GM19238 (cell line): ENCODE measurements at regions not wholly inside any gene's neighbourhood (a gene's known extent, or its start where the extent isn't known, plus 50 kb on each side); places are given as distances from the start of the nearest gene placed in this dataset.
"Not testable (repeated sequence)": the region's sequence is repeated elsewhere in the genome, so short reads cannot be mapped to it uniquely, and the experiment has no call there.

Source experiments
- DNase-seq: peaks from one replicate; pipeline ENCODE4 v3.0.0; 2011; ENCODE audit warnings: low spot score; ENCODE audit not compliant: insufficient read length

GRCh38 chr3:13228169-13228568 is 154.9 kb upstream of the IQSEC1 start:
- not testable (repeated sequence) for DNase-seq

DNA sequence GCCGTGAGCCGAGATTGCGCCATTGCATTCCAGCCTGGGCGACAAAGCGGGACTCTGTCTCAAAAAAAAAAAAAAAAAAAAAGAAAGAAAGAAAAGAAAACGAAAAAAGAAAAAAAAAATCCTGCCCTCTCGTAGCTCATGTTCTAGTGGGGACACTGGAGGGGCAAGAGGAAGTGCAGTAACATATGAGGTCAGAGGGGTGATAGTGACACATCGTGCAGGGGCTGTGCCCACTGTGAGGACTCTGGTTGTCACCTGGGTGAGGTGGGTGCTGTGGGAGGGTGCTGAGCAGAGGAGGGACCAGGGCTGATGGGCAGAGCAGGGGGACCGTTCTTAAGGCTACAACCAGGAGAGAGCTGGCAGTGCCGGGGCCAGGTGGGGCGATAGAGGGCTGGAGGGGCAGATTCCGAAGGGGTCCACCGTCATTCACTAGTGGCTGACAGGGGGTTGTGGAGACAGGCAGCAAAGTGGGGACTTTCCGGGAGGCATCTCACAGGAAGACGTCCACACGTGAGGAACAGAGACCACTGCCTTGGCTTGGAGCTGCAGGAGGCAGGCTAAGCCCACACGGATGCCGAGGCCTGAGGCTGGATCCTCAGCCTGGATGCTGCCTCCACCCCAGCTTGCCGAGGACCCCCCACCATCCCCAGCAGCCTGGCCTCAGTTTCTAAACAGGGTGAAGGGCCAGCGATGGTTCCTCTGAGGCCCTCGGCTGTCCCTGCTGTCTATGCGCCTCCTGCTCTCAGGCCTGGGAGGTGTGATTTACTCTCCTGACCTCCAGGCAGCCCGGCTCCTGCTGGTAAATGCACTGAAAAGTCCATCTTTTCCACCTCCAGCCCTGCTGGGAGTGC is 154.3 kb upstream of the IQSEC1 start:
- DNase-seq: no peak

- DNase-seq: no peak
Measured at GRCh38 chr3:13224967-13225366, 151.7 kb upstream of the IQSEC1 start.

DNA sequence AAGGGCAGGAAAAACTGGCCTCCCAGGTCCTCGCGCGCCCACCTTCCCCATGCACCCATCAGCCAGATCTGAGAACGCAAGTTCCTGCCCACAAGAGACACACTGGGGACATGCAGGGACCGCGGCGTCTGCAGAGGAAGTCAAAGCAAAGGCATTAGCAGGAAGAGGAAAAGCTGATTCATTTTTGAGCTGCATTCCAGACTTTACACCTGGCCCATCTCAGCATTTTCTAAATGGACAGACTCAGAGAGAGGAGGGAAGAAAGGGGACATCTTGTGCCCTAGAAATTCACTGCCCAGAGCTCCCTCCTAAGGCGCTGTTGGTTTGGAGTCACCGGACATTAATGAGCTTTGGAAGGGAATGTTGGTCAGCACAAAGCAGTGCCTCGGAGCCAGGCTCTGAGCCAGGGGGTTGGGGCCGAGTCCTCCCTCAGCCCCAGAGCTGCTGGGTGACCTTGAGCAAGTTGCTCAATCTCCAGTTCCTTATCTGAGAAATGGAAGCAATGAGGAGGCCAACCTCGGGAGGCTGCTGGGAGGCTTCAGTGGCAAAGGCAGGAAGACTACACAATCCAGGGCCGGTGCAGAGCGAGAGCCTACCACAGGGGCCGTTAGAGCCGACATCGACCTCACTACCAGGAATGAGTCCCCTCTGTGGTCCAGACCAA is 150.5 kb upstream of the IQSEC1 start:
- no peak for DNase-seq

DNA sequence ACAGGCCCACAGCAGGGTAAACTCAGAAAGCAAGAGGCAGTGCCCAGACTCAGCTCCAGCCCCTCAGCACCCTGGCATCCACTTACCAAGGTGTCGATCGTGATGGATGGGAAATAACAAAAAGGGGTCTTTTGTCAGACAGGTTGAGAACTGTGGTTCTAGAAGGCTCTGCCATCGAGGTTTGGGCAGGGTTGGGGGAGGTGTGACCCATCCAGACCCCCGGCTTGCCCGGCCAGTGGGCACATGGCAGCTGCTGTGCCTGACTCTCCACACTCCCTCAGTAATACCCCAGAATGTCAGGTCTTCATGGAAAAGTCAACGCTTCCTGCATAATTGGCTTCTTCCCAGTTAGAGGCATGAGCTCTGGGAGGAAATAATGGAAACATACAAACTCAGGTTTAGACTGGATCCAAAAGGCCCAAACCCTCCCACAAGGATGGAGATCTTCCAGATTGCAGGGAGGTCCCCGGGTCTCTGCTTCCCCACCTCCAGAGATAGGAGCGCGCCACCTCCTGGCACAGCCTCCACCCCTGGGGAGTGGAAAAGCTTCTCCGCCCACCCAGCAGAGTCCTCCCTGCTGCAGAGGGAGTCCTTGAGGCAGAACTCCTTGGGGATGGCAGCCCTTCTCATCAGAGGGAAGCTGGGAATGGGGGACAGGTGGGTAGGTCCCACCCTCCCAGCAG is 149.8 kb upstream of the IQSEC1 start:
- DNase-seq: no peak

GRCh38 chr3:13222131-13222530 is 148.9 kb upstream of the IQSEC1 start:
- DNase-seq: no peak

GRCh38 chr3:13221491-13222061 is 148.3 kb upstream of the IQSEC1 start:
- DNase-seq: no peak

DNA sequence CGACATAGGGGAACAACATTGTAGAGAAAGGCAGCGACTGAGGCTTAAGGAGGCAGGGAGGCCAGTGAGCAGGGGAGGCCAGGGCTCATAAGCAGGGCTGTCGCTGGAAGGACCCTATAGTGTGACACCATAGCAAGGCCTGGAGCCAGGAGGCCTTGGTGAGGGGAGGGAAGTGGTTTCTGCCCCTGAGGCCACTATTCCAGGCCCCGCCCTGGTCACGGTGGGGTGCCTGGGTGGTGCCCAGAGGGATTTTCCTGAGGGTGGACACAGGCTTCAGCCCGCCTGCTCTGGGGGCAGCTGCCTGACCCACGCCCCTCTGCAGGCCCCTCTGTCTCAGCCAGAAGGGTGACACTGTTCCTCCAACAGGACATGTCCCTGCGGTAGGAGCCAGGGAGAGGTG is 147.8 kb upstream of the IQSEC1 start:
- DNase-seq: no peak

- DNase-seq: no peak
Measured at GRCh38 chr3:13219902-13220296, 146.7 kb upstream of the IQSEC1 start.

GRCh38 chr3:13219077-13219901 is 146.1 kb upstream of the IQSEC1 start:
- no peak for DNase-seq

- no peak for DNase-seq
Measured at GRCh38 chr3:13218541-13218908, 145.3 kb upstream of the IQSEC1 start.

DNA sequence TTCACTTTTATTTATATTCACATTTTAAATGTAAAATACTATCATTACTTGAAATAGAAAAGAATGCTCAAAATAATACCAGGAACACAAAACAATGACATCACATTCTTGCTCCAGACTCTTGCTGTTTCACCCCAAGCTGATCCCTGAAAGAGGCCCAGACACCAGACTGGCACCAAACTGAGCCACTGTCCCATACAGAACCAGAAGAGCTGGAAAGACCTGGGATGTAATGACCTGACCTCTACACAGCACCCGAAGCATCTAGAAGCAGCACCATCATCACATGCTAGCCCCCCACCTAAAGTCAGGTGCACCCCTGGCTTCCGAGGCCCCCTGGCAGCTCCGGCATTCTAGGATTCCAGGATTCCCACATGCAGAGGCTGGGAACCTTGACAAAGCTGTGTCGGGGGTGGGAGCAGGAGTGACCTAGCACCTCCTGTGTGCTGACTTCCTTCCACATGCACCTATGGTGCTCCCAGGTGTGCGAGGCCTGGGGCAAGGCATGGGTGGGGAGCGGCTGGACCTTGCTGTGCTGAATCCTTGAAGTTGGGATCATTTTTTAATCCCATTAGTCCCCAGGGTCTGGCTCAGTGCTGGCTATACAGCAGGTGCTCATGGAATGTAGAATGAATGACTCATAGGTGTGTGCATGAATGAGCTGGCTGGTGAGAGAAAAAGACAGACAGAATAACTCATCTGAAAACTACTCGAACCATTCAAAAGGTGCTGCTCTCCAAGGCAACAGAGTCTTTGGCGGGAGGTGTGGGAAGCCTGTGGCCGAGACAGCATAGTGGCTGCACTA is 144.7 kb upstream of the IQSEC1 start:
- DNase-seq: no peak

- no peak for DNase-seq
Measured at GRCh38 chr3:13217253-13217652, 144.0 kb upstream of the IQSEC1 start.

- no peak for DNase-seq
Measured at GRCh38 chr3:13215940-13216546, 142.8 kb upstream of the IQSEC1 start.

- no peak for DNase-seq
Measured at GRCh38 chr3:13214847-13215472, 141.7 kb upstream of the IQSEC1 start.

DNA sequence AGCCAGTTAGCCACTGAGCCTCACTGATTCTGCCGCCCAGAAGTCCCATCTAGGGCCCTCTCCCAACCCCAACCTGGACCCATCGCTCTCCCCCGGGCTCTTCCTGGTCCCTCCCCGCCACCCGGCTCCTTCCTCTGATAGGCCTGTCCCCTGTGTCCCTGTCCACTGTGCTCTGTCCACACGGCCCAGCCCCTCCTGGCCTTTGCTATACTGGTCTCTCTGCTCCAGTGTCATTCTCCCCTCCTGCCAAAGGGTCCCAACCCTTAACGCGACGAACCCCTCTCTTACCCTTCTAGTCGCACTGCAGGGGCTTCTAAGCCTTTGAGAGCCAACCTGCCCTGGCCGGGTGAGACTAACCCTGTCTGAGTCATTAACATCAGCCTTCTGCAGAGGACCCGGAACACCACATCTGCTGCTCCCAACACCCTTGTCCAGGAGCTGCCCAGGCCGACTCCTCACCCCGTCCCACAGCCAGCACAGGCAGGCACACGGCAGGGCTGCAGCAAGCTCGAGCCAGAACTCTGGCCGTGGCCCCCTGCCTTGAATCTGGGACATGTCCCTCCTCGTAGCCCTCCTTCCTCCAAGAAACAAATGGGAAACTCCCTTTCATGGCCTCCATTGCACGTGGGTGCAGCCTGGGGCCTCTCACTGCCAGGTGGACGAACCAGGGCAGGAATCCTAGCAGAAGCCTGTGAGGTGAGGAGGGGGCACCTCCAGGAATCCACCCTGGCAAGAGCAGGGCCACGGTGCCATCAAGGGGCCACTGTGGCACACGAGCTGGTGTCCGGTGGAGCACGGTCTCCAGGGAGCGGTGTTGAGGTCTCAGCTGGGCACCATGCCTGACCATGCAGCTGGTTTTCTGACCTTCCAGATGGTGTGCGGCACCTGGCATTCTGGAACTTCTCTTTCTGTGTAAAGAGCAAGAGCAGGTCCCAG is 140.9 kb upstream of the IQSEC1 start:
- no peak for DNase-seq

DNA sequence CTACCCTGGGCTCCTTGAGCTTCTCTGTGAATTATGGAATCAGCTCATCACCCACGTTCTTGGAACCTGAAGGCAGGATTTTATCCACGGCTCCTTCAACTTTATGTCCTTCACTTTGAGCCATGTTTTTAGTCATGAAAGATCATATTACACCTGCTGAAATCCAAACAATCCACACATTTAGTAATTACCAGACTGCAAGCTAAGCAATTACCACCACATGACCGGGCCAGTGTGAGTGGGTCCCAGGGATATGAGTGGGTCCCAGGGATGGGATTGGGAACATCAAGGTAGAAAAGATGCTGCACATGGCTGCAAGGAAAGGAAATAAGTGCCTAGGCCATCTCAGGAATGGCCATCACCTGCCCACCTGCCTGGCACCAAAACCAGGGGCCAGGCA is 140.3 kb upstream of the IQSEC1 start:
- DNase-seq: no peak

DNA sequence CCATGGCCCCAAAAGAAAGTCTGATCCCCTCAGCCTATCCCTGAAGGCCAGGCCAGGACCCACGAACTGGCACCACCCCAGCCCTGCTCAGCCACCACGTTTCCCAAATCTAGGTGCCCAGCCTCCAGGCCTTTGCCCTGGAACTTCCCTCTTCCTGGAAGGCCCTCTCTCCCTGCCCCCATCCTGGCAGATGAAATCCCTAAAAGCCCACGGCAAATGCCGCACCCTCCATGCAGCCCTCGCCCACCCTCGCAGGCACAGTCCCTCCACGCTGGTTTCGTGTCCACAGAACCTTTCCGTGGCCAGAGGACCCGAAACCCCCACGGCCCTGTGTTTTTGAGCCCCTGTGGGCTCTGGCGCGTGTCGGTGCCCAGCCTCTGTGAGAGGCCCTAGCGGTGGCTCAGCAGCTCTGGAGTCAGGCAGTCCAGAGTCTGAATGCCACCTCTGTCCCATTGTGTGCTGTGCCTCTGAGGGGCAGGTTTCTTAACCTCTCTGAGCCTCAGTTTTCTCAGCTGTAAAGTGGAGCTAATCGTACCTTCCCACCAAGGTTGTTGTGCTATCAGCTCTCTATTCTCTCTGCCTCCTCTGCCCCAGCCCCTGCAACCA is 138.5 kb upstream of the IQSEC1 start:
- no peak for DNase-seq
